PC-9 (cell line): ENCODE measurements at regions not wholly inside any gene's neighbourhood (a gene's known extent, or its start where the extent isn't known, plus 50 kb on each side); places are given as distances from the start of the nearest gene placed in this dataset.
"Not testable (repeated sequence)": the region's sequence is repeated elsewhere in the genome, so short reads cannot be mapped to it uniquely, and the experiment has no call there.

Source experiments
- CTCF ChIP-seq: fragments of 200-600 bp; sonication (generic); conservative IDR thresholded peaks from 2 replicates; pipeline ENCODE4 v1.6.1; 2017; ENCODE audit warnings: mixed run types, antibody characterized with exemption, mild to moderate bottlenecking, moderate library complexity
- EZH2 ChIP-seq: fragments of 200-600 bp; sonication (generic); IDR thresholded peaks from 2 replicates; pipeline ENCODE4 v1.8.0; 2017; ENCODE audit warnings: antibody characterized with exemption, low read depth

DNA sequence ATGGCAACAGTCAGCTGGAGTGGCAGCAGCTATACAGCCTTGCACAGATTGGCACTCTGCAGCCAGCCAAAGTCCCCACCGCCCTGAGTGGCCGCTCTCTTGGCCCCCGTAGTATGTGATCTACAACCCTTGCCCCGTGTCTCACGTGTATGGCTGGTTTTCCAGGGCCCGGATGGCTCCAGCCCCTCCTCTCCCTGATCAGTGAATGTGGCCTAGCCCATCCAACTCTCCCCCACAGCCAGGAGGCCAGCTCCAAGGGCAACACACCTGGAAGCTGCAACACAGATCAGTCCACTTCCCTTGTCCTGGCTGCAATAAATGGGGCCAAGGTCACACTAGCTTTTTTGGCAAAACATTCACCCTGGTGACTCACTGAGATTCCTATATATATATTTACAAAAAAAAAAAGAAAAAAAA, 932.4 kb downstream of the SPATA31A6 start:
- not testable (repeated sequence) for TF ChIP-seq CTCF, EZH2
